HG03469 (cell line): ENCODE measurements at regions not wholly inside any gene's neighbourhood (a gene's known extent, or its start where the extent isn't known, plus 50 kb on each side); places are given as distances from the start of the nearest gene placed in this dataset.
"Not testable (repeated sequence)": the region's sequence is repeated elsewhere in the genome, so short reads cannot be mapped to it uniquely, and the experiment has no call there.

ENCODE experiments used
- ATAC-seq: cut with Tn5 transposase; IDR thresholded peaks from one replicate; pipeline ENCODE4 v1.9.1; 2021; ENCODE audit warnings: mild to moderate bottlenecking, moderate library complexity, moderate number of reproducible peaks; ENCODE audit not compliant: unreplicated experiment

DNA sequence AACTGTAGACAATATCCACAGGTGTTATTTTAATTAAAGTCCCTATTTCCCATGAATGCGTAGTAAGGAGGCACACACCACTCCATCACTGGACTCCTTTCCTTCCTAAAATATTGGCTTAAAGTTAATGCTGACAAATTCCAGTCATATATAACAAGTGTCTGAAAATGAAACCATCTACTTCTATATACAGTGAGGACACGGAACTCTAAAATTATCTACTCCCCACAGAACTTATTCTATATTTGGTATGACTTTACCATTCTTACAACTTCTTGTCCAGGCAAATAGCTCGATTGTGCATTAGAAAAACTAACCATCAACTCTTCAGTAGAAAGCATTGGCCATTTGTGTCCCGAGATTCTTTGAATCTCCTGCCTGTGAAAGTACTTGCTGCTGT, 1560.2 kb downstream of the EFNB2 start:
- ATAC-seq: peak; percentile 65

DNA sequence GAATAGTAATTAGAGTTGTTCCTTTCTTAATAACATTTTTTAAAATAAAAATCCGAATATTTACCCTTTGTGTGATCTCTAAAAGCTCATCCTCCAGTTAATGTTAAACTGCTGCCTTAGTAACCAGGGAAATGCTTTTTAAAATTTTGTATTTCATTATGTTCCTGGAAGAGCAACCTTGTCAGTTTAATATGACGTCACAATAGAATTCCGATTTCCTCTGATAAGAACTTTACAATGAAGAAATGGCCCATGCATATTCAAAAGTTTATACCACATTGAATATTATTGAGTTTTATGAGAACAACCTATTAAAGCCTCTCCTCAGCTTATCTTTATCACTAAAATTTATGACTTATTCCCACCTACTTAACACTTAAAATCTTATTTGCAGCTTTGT, 1566.6 kb downstream of the EFNB2 start:
- no peak for ATAC-seq

DNA sequence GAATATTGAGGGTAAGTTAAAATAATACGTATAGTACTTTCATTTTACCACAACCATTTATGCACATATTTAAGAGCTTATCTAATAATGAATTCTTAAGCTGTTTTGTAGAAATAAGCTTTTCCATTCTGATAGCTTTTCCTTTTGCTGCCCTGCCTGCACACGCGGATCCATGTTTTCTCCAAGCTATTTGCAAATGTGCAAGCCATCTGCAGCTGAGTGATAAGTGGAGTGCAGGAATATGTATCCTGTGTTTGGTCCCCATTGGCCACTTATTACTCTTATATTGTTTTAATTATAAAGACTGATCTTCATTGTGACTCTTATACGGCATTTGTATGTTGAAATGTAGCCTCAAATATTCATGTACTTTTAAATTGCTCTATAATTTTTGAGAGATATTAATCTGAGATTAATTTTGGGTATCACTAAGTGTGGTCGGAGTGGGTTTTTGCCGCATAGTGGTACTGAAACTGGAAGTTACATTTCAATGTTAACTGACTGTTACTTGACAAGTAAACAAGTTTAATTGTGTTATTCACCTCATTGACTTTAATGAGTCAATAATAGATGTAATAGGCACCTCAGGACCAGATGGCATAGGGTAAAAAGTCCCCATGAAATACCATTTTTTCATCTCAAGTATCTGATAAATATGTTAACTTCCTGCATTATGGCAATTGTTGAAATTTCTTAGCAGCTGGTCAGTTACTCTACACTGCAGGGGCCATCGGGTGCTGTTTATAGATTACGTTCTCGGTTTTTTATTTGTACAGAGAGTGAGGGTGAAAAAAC, 1567.4 kb downstream of the EFNB2 start:
- no peak for ATAC-seq

DNA sequence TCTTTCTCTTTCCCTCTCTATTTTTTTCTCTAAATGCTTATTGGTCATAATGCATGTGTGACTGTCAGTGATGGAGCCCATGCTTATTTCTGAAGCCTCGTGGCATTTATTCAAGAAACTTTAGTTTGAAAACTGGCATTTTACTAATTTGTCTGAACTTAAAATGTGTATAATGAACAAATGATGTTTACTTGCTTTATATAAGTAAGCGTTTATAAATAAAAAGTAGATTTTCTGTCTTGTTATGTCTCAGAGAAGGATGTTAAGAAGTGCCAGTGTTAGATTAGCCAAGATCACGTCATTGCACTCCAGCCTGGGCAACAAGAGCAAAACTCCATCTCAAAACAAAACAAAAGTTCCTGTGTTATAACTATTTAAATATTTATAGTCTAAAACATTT, 1568.1 kb downstream of the EFNB2 start:
- ATAC-seq: no peak

DNA sequence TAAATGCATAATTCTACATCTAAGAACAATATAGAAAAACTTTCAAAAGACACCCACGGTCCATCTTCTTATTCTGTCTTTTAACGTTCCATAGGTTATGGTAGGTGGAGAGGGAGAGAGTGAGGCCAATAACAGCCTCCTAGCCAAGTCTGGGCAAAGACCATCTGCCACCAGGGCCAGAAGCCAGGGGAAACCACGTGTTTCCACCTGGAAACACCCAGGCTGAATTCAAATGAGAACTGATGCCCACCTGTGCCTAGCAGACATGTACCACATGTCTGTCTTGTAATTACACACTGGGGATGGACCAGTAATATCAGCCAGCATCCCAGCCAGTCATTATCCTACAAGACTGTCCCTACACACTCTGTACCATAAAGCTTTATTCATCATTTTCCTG, 1573.1 kb downstream of the EFNB2 start:
- ATAC-seq: no peak

DNA sequence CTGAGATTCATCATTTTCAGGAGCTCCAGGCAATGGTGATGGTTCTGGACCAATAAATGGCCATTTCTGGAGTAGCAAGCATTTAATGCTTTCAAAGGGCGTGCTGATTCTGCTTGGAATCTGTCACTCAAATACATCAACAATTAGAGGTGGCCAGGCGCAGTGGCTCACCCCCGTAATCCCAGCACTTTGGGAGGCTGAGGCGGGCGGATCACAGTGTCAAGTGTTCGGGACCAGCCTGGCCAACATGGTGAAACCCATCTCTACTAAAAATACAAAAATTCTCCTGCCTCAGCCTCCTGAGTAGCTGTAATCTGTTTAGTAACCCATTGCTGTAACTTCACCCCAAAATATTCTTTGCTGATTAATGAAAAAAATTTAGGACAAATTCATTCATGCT, 1574.2 kb downstream of the EFNB2 start:
- ATAC-seq: no peak

DNA sequence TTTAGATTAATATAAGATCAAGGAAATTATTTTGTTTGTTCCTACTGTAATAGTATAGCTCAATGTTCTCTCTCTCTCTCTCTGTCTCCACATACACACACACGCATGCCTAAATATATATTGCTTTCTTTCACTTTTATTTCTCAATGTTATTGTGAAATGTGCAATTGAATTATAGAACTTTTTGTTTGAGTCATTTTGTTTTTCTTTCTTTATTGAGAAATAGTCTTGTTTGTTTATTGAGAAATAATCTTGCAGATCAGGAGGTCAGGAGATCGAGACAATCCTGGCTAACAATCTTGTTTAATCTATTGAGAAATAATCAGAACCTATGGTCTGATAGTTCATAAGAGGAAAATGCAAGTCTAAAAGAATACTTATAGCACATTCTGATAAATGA, 1581.3 kb downstream of the EFNB2 start:
- ATAC-seq: no peak

DNA sequence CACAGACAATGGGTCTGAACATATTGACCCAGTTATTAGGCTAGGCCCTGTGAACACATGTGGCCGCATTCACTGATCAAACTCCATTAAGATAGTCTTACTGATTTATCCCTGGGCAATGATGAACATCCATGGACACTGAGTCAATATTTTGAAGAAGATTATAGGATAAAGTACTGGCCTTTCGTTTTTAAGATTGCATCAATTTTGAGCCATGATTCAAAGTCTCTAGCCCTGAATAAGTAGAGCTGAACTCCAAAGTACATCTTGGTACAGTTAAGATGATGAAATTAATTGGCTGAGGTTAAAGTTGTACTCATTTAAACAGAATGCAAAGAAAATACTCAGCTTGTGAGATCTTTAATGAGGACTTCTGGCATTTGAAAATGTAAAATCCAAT, 1581.9 kb downstream of the EFNB2 start:
- no peak for ATAC-seq

DNA sequence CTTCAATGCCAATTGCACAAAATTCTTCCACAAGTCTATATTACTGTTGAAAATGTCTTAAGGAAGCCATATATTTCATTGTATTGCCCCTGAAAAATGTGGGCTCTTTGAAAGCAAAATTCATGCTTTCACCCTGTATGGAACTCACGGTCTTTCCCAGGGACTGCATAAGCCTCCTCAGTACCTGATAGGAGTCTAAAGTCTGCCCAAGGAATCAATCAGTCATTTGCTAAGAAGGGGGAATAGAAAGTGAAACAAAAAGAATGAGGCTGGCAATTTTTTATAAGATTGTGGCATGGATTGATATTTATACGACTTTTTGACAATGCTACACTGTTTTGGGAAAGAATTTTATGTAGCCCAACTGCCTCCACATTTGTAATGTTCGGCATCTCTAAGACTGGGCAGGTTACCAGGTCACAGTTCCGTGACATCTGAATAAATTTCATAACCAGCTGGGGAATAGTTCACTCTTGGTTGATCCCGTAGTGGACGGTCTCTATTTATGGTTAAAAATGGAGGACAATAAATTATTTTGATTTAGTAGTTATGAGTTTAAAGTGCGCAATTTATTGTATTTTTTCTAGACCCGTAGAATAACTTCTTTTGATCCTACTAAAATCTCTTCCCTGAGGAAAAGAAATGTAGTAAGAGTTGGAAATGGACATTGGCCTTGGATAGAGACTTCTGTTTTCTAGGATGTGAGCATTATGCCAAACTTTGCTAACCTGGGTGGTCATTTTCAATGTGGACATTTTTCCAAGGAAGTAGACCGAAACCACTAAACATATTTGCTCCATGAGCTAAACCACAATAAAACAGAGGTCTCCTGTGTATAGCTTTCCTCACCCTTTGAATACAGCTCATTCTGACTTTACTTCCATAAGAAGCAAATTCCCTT, 1585.4 kb downstream of the EFNB2 start:
- no peak for ATAC-seq

DNA sequence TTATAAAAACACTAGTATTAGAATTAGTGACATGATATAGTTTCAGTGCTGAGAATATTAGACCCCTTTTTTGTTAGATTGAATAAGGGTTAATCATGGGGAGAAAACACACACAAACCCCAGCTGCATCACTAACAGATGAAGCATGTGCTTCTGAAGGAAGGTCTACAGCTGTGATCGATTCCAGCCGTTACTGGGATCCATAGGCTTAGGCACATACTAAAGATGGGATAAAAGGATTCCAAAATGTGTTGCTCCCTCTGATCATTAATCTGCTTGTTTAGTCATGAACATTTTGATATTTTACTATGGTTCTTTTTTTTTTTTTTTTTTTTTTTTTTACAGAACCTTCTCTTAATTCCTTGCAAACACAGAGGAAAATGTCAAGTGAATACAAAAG, 1591.3 kb downstream of the EFNB2 start:
- no peak for ATAC-seq

DNA sequence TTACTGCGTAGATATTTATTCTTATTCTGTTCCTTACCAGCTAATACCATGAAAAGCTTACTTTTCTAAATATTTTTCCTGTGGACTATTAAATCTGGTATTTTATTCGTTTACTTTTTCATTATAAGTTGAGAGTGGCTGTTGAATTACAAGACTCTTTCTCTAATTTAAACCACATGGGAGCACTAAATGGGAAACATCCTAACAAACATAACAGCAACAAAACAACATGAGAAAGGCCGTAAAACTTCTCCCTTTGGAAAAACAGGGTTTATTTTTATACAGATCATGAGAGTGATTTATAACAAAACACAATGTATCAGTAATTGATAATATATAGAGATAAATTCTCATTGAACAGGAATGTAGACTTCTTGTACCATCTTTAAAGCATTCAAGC, 1592.1 kb downstream of the EFNB2 start:
- no peak for ATAC-seq

DNA sequence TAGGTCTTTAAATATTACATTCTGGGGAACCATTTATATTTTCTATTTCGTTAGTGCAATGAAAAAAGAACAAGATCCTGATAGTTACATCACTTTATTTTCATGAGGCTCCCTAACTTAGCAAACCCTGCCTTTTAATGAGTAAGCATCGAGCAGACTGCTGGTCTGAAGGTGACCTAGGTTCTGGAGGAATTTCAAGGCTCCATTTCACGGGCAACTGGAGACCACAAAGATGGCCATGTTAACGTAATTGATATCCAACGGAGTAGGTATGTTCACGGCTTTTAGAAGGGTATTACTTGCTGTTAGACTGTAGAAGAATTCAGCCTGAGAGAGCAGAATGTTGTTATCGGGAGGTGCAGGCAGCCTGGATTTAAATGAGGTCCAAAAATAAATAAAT, 1597.6 kb downstream of the EFNB2 start:
- no peak for ATAC-seq

DNA sequence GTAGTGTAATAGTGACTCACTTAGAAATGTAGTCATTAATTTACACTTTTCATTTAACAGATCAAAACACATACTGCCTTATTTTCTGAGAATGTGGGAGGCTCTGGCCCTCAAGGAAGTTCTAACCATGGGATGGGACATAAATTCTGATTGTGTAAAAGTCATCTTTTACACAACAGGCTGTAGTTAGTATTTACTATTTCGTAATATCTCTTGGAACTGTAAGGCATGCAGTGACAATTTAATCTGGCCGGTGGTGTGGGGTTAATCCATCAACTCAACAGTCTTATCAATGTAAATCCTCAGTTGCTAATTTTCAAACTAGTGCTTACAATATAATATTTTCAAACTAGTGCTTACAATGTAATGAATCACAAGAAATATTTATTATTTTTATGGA, 1599.2 kb downstream of the EFNB2 start:
- no peak for ATAC-seq

DNA sequence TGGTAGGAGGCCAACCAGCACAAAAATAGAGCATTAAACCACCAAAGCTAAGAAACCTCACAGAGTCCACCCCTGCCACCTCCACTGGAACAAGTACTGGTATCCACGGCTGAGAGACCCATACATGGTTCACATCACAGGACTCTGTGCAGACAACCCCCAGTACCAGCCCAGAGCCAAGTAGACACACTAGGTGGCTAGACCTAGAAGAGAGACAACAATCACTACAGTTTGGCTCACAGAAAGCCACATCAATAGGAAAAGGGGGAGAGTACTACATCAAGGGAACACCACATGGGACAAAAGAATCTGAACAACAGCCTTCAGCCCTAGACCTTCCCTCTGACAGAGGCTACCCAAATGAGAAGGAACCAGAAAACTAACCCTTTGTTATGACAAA, 1614.9 kb downstream of the EFNB2 start:
- not testable (repeated sequence) for ATAC-seq

DNA sequence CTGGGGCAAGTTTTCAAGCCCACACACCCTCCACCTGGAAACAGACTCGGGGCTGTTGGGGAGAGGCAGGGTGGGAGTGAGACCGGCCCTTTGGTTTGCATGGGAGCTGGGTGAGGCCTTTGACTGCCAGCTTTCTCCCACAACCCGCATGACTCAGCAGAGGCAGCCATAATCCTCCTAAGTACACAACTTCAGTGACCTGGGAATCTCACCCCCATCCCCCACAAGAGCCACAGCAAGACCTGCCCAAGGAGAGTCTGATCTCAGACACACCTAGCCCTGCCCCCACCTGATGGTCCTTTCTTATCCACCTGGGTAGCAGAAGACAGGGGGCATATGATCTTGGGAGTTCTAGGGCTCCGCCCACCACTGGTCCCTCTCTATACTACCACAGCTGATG, 1615.4 kb downstream of the EFNB2 start:
- ATAC-seq: no peak

DNA sequence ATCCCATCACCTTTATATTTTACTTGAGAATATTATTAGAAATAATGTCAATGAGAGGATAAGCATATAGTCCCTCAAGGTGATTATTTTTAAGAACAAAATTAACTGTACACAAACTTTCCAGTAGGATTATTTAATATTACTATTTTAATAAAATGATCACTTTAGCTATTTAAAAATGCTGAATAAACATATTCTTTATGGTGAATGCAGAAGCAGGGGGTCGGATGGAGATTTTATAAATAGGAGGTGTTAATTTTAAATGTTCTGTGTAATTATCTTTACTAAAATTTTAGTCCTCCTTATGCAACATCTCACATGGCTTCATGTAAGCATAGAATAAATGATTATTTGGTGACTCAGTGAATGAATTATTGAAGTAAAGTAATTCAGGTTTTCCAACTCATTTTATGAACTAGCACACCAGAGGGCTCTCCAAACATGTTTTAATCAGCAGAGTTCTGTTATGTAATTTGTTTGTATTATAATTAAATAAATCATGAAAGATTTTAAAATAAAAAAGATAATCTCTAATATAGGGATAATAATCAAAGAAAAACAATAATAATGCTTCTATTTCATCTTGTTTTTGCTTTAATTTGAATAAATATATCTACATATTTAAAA, 1635.2 kb downstream of the EFNB2 start:
- no peak for ATAC-seq

DNA sequence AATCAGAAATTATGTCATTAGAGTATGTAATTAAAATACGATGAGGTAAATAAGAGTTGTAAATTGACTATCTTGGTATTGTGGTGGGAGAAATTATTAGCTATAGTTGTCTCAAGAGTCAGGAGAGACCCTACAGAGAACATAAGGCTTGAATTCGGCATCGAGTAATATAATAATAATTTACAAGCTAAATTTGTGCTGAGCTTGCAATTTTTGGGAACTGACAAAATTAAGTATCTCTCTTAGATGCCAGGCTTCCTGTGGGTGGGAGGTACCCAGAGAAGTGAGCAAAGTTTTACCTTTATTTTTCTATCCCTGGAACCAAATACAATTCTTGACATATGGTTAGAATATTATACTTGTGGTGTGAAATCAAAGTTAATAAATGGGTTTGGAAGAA, 1637.0 kb downstream of the EFNB2 start:
- ATAC-seq: no peak

DNA sequence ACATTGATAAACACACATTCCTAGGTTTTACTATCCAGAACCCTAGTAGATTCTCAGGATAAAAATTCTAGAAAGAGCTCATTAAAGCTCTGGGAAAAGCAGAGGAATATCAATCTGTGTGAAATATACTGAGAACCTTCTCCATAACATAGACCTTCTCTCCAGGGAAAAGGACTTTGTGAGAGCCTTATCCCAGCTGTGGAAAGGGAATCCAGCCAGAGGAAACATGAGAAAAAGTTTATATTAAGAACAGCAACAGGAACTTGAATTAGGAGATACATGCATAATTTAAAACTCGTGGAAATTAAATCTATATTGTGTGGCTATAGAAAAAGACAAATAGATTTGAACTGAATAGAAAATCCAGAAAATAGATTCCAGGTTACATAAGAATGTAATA, 1639.9 kb downstream of the EFNB2 start:
- no peak for ATAC-seq

DNA sequence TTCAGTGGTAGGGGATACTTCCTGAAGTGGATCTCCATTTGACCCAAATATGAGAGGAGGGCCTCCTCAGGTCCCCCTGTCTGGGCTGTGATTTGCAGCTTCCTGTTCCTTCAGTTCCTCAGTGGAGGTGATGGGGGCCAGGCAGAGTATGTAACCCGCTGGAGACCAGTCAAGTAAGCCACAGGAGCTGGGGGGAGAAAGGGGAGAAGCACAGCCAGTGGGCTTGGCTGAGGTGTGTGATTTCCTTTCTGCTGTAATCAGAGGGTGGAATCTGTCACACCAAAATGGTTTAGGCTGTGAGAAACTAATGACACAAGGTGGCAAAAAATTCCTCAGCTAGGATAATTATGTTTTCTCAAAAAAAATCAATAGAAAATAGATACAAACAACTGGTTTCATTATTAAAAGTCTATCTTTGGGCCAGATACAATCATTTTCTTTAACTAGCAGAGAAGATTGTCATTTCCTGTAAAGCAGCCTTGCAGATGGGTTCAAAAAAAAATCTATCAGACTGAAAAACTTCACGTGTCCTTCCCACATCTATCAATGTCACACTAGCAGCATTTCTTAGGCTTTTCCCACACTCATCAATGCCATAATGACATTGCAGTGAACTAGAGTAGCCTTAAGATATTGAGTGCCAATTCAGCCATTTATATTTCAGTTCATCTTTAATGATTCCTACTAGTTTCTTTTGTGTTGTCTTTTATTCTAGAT, 1660.3 kb downstream of the EFNB2 start:
- ATAC-seq: no peak

DNA sequence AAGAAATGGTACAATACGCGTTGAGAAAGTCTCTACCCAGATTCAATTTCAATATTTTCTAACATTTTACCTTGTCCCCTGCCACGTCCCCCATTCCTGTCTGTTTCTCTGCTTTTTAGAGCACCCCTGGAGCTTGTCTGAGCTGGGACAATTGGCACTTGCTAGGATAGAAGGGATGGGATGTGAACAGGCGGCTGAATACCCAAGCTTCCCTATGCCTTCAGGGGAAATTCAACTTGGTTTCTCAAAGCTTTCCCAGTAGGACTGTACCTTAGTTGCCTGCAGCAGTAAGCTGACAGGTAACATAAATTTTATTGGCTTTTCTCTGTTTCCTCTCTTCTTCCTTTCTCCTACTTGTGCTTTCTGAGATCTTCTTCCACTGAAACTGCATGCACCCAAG, 1663.3 kb downstream of the EFNB2 start:
- no peak for ATAC-seq

DNA sequence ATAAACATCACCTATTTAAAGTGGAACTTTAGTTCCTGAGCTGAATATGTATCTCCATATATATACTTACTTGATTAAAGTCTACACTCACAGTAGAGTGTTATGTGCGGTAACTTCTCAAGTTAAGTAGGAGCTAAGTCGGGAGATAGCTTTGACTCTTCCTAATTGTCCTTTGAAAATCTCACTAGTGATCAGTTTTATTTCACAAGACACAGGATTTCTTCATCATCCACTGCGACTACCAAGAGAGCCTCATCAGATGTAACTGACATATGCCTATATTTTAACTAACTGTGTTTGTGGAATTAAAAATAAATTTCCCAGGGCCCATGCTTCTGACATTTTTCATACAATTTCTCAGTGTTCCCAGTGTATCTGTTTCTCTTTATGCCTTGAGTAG, 1664.0 kb downstream of the EFNB2 start:
- no peak for ATAC-seq
